HG03139 (cell line): ENCODE measurements at regions not wholly inside any gene's neighbourhood (a gene's known extent, or its start where the extent isn't known, plus 50 kb on each side); places are given as distances from the start of the nearest gene placed in this dataset.

Experiments
- ATAC-seq: cut with Tn5 transposase; IDR thresholded peaks from one replicate; pipeline ENCODE4 v1.9.1; 2021; ENCODE audit not compliant: unreplicated experiment

GRCh38 chr21:43348801-43349261 lies 78.1 kb downstream of the SIK1 start:
- ATAC-seq, result no peak

- ATAC-seq, result no peak
These were observed 78.7 kb downstream of the SIK1 start for GRCh38 chr21:43348170-43348766.

GRCh38 chr21:43347461-43348169 lies 79.3 kb downstream of the SIK1 start:
- ATAC-seq, result no peak

- ATAC-seq, result no peak
These were observed 80.4 kb downstream of the SIK1 start for GRCh38 chr21:43346551-43346950.

- ATAC-seq, result no peak
These were observed 81.1 kb downstream of the SIK1 start for GRCh38 chr21:43345746-43346409.

DNA sequence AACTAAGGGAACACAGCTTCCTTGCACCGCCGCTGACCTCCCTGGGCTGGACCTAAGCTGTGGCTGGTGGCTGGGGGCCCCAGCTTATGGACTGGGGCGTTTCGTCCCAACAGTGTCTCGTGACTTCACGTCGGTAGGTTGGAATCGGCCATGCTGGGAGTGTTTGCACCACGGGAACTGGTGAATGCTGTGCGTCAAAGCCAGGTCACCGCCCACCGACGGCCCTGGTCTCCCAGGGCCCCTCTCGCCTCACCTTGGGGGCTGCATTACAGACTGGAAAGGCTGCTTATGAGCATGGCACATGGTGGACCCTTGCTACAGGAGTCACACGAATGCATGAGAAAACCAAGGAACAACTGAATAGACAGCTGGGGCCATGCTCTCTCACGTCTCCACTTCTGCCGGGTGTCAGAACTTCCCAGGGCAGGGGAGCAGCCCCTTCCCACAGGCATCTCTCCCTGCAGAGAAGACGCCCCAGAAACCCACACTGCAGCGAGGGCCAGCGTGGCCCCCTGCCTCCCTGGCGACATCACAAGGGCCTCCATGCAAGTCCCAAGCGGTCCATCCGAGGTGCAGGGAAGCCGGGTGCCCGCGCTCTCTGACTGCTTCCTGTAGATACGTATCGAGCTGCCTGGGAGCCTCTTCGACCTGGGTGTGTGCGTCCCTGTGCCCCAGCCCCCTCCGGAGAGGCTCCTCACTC lies 81.7 kb downstream of the SIK1 start:
- ATAC-seq, result no peak

DNA sequence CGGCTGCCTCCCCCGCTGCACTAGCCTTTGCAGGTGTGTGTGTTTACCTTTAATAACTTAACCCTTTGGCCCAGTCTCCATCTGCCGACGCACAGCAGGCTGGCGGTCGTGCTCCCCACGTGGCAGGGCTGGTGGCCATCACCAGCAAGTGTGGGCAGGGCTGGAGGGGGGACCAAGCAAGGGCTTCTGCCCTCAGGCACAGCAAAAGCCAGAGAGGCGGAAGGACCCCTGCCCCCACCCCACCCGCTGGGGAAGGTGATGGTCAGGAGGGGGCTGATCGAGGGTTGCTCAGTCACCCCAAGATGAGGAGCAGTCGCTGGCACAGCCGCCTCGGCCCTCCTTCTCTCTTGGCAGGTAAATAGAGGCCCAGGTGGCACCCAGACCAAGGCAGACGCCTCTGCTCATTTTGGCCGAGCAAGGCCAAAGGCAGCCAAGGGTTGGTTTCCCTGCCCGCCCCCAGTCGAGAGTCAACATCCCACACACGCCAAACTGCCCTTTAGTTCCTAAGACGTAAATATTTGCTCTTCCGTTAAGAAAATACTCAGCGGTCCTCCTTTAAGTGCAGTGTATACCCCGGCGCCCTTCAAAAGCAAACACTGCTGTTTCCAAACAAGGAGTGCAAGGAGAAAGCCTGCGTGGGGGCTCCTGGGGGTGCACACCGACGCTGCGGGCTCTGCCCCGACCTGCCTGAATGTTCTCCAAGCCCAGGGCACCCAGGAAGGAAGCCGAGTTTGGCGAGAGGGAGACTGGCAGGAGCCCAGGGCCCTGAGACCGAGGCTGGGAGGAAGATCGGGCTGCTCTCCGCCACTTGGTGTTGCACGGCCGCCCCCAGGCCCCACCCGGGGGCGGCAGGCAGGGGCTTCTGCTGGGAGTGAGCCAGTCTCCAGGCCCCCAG lies 82.7 kb downstream of the SIK1 start:
- ATAC-seq, result no peak

- no peak for ATAC-seq
These were observed 83.6 kb downstream of the SIK1 start for GRCh38 chr21:43343095-43343991.

GRCh38 chr21:43342301-43342881 lies 84.5 kb downstream of the SIK1 start:
- ATAC-seq, result no peak

GRCh38 chr21:43341378-43342161 lies 85.4 kb downstream of the SIK1 start:
- ATAC-seq, result no peak

GRCh38 chr21:43340491-43341377 lies 86.2 kb downstream of the SIK1 start:
- ATAC-seq, result no peak

DNA sequence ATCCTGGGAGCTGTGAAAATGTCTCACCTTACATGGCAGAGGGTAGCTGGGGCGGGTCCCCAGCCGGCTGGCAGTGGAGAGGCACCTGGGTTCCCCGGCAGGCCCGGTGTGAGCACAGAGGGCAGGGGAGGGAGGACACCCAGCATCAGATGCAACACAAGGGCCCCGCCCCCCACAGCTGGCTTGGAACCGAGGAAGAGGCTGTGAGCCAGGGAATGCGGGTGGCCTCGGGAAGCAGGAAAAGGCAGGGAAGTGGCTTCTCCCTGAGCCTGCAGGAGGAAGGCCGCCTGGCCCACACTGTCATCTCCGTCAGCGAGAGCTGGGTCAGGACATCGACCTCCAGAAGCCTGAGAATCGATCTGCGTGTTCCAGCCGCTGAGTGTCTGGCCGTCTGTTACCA lies 87.3 kb downstream of the SIK1 start:
- ATAC-seq, result no peak

DNA sequence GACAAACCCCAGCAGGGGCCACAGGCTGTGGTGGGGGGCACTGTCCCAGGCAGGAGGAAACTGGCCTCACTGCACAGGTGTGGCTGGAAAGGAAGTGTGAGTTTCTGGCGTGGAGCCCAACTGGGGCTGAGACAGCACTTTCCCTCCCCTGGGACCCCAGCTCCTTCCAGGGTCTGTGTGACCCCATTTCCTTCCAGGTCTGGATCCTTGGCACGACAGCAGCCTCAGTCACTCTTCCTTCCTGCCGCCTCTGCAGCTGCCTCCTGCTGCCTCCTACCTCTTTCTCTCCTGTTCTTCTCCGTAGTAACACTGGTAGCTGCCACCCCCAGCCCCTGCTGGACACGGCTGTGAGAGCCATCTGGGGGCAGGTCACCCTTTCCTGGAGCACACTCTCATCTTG lies 88.0 kb downstream of the SIK1 start:
- ATAC-seq, result no peak

DNA sequence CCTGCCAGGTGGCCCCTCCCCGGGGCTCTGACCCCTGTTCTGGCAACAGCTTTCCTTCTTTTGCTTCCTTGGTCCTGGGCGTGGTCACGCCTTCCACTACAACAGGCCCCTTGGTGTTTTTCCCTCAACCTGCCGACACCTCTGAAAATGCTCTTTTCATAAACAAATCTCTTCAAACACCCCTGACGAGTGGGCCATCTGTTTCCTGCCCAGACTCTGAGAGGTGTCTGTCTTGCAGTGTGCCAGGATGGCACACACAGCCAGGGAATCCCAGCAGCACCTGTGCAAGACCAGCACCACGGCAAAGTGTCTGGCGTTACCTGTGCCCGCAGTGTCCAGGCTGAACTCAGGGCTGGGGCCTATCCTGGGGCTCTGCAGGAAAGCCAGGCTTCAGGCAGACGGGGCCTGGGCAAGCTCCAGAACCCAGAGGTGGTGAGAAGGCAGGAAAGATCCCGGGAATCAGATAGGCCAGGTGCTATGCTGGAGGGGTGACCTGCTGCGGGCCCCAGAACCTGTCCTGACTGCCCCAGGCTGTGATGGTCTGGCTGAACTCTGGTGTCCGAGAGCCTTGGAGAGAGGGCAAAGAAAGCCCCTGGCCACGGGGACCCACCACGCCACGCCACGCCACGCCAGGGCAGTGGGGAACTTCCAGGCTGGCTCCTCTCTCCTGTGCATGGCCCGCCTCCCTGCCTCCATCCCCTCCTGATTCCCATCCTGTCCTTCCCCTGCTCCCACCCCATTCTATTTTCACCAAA lies 88.9 kb downstream of the SIK1 start:
- ATAC-seq, result no peak

GRCh38 chr21:43335119-43335518 lies 91.8 kb downstream of the SIK1 start:
- ATAC-seq, result no peak

- ATAC-seq, result no peak
These were observed 92.5 kb downstream of the SIK1 start for GRCh38 chr21:43334214-43334958.
